ENCODE measurements at regions not wholly inside any gene's neighbourhood (a gene's known extent, or its start where the extent isn't known, plus 50 kb on each side); places are given as distances from the start of the nearest gene placed in this dataset.
"Not testable (repeated sequence)": the region's sequence is repeated elsewhere in the genome, so short reads cannot be mapped to it uniquely, and the experiment has no call there.

DNA sequence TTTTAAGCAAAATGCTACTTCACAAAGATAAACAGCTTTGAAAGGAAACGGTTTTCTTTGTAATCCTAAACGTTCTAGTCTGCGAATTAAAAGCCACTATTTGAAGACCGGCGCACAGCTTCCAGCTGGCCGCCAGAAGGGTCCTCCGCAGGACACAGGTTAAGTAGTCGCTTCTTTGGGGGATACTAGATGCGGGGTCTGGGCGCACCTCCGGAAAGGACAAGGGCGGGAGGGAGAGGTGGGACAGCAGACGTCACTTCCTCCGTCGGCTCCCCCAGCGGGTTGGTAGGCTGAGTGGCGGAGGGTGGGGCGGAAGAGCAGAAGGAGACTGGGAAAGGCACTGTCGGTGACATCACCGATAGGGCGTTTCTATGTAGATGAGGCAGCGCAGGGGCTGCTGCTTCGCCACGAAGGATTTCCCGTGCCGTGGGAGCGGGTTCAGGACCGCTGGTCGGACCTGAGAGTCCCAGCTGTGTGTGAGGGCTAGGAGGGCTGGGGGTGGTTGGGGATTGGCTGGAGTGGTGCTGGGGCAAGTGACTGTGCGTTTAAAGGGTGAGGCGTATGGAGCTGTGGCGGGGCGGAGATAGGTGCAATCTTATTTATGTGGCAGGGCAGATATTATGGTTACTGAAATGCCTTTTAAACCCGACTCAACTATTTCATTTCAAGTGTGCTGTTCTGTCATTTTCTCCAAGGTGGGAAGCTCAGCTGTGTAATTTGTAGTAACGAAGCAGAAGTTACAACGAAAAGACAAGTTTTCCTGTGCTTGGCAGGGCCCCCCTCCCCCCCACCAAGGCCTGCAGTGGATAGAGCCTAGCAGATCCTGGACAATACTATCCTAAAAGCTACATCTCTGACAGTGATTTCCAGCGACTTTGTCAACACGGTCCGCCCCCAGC, 158.3 kb upstream of the NOTCH2NLA start:
- not testable (repeated sequence) for H3K27me3 ChIP-seq, H3K36me3 ChIP-seq, H3K9me3 ChIP-seq, H3K4me1 ChIP-seq
- Histone ChIP-seq H3K4me3 (peak overlapping the region; percentile 35 to 62 (median 46)), H3K27ac (peak overlapping the region; percentile 89 to 97 (median 94))
- DNase-seq (ENCODE audit: low spot score in 2 of 2) = peak; percentile 33 to 59
- 1% methylated on average over 21 to 28 of the region's 39 CpGs for WGBS, 2 donors
- TF ChIP-seq, protein P1, sequence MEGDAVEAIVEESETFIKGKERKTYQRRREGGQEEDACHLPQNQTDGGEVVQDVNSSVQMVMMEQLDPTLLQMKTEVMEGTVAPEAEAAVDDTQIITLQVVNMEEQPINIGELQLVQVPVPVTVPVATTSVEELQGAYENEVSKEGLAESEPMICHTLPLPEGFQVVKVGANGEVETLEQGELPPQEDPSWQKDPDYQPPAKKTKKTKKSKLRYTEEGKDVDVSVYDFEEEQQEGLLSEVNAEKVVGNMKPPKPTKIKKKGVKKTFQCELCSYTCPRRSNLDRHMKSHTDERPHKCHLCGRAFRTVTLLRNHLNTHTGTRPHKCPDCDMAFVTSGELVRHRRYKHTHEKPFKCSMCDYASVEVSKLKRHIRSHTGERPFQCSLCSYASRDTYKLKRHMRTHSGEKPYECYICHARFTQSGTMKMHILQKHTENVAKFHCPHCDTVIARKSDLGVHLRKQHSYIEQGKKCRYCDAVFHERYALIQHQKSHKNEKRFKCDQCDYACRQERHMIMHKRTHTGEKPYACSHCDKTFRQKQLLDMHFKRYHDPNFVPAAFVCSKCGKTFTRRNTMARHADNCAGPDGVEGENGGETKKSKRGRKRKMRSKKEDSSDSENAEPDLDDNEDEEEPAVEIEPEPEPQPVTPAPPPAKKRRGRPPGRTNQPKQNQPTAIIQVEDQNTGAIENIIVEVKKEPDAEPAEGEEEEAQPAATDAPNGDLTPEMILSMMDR (IDR thresholded peaks at IDR 0.05) = peak in 1 of 5 experiments; percentile 19
- TF ChIP-seq POLR2A (IDR thresholded peaks at IDR 0.05) (peak; percentile 66 to 86), EP300 (IDR thresholded peaks at IDR 0.05) (peak in 1 of 2 donors; percentile 91)

DNA sequence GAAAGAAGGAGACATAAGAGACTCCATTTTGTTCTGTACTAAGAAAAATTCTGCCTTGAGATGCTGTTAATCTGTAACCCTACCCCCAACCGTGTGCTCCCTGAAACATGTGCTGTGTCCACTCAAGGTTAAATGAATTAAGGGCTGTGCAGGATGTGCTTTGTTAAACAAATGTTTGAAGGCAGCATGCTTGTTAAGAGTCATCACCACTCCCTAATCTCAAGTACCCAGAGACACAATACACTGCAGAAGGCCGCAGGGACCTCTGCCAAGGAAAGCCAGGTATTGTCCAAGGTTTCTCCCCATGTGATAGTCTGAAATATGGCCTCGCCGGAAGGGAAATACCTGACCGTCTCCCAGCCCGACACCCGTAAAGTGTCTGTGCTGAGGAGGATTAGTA, 152.4 kb upstream of the NOTCH2NLA start:
- not testable (repeated sequence) for H3K27ac ChIP-seq
- WGBS, 2 donors = 43 to 44% methylated on average over 2 to 4 of the region's 7 CpGs

DNA sequence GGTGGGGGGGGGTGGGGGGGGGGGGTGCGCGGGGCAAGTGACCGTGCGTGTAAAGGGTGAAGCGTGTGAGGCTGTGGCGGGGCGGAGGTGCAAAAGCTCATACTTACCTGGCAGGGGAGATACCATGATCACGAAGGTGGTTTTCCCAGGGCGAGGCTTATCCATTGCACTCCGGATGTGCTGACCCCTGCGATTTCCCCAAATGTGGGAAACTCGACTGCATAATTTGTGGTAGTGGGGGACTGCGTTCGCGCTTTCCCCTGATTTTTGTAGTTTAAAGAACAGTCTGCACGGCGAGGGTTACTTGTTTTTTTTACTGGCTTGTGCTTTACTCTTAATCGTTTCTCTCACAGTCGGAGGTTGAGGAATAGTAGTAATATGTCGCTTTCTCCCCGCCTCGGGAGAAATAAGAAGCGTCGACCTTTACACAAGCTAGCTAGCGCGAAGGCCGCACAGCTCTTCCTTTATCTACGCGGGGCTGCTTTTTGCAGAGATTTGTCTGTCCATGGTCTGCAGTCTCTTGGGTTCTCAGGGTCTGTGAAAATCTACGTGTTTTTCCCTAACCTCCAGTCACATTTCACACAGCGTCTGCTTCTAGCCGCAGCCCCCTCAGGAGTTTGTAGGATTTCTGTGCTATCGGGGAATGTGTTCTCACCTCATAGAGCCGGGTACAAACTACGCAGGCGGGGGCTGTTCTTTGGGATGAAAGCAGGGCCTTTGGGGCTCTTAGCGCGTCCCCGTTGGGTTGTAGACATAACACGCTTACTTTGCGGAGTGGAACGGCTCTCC, 148.1 kb upstream of the NOTCH2NLA start:
- H3K4me1 ChIP-seq, H3K9me3 ChIP-seq, H3K36me3 ChIP-seq, H3K27me3 ChIP-seq: not testable (repeated sequence)
- Histone ChIP-seq H3K4me3 (peak overlapping the region; percentile 16 to 48 (median 34)), H3K27ac (peak overlapping the region; percentile 81 to 93 (median 90))
- DNase-seq (ENCODE audit: low spot score in 2 of 2) = peak; percentile 66 to 83
- TF ChIP-seq EP300 (IDR thresholded peaks at IDR 0.05) (peak in 1 of 2 donors; percentile 96), POLR2A (IDR thresholded peaks at IDR 0.05) (peak; percentile 62 to 98)
- 0 to 1% methylated on average over 26 to 31 of the region's 42 CpGs for WGBS, 2 donors

More for the DNA sequence above, 152.4 kb upstream of the NOTCH2NLA start:
- H3K27me3 ChIP-seq; H3K4me1 ChIP-seq; DNase-seq (ENCODE audit: low spot score in 2 of 2); H3K36me3 ChIP-seq; H3K9me3 ChIP-seq; H3K4me3 ChIP-seq: not testable (repeated sequence)

DNA sequence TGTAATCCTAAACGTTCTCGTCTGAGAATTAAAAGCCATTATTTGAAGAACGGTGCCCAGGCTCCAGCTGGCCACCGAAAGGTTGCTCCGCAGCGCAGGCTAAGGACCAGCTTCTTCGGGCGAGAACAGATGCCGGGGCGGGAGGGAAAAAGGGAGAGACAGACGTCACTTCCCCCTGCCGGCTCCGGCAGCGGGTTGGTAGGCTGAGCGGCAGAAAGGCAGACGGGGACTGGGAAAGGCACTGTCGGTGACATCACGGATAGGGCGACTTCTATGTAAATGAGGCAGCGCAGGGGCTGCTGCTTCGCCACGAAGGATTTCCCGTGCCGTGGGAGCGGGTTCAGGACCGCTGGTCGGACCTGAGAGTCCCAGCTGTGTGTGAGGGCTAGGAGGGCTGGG, 147.5 kb upstream of the NOTCH2NLA start:
- H3K4me3 ChIP-seq = peak overlapping the region in 3 of 4 donors; percentile 9 to 48 (median 42)
- DNase-seq (ENCODE audit: low spot score in 2 of 2) = peak; percentile 76 to 80
- not testable (repeated sequence) for H3K9me3 ChIP-seq, H3K36me3 ChIP-seq, H3K4me1 ChIP-seq, H3K27me3 ChIP-seq
- 0% methylated on average over 9 to 15 of the region's 27 CpGs for WGBS, 2 donors
- H3K27ac ChIP-seq = peak overlapping the region; percentile 58 to 93 (median 84)
- TF ChIP-seq POLR2A (IDR thresholded peaks at IDR 0.05) (peak; percentile 50 to 59), EP300 (IDR thresholded peaks at IDR 0.05) (peak in 1 of 2 donors; percentile 71)

DNA sequence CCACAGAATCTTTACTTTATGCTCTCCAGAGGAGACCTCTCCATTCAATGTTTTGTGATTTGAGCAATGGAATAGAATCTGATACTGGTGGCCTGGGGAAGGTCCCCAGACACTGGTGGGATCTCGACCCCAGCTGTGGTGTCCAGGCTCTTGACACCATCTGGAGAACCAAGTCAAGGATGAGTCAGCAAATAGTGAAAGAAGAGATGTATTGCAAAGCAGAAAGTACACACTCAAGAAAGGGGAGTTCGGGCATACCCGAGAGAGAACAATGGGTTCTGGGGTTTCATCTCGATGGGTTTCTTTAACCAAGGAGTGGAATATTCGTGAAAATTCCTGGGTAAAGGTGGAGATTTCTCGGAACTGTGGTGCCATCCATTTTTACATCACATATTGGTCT, 146.3 kb upstream of the NOTCH2NLA start:
- H3K9me3 ChIP-seq; H3K27ac ChIP-seq; DNase-seq (ENCODE audit: low spot score in 2 of 2); H3K4me3 ChIP-seq; H3K36me3 ChIP-seq; H3K4me1 ChIP-seq; H3K27me3 ChIP-seq: not testable (repeated sequence)
- WGBS, 2 donors = 89 to 94% methylated on average over 6 of the region's 6 CpGs

DNA sequence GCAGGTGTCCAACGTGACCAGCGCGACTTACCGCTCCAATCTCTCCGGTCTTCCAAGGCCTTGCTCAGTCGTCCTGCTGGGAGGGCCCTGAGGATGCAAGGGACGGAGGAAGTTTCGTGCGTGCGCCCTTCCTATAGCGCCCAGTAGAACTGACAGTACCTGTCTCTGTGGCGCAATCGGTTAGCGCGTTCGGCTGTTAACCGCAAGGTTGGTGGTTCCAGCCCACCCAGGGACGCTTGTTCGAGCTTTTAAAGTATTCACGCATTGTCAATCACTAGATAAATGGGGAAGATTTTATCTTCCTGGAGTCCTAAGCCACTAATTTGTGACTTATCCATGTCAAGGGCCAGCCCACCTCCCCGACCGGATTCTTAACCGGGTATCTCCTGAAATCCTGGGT, 141.1 kb upstream of the NOTCH2NLA start:
- H3K27me3 ChIP-seq, H3K9me3 ChIP-seq, H3K4me1 ChIP-seq, H3K36me3 ChIP-seq: not testable (repeated sequence)
- Histone ChIP-seq H3K27ac (peak overlapping the region; percentile 51 to 68 (median 58)), H3K4me3 (peak overlapping the region in 3 of 4 donors; percentile 16 to 46 (median 32))
- 5 to 16% methylated on average over 9 to 15 of the region's 23 CpGs for WGBS, 2 donors
- DNase-seq (ENCODE audit: low spot score in 2 of 2) = peak in 1 of 2 donors; percentile 17

DNA sequence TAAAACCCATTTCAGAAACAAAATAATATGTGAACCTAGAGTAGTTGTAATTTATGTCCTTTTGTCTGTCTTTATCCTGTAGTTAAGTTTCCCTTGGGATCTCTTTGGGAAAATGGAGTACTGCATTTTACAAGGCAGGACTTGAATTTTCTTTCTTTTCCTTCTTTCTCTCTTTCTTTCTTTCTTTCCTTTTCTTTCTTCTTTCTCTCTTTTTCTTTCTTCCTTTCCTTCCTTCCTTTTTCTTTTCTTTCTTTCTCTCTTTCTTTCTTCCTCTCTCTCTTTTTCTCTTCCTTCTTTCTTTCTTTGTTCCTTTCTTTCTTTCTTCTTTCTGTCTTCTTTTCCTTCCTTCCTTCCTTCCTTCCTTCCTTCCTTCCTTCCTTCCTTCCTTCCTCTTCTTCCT, 126.6 kb upstream of the NOTCH2NLA start:
- H3K4me1 ChIP-seq; H3K27me3 ChIP-seq; H3K36me3 ChIP-seq; H3K9me3 ChIP-seq; H3K27ac ChIP-seq; H3K4me3 ChIP-seq; DNase-seq (ENCODE audit: low spot score in 2 of 2): not testable (repeated sequence)

DNA sequence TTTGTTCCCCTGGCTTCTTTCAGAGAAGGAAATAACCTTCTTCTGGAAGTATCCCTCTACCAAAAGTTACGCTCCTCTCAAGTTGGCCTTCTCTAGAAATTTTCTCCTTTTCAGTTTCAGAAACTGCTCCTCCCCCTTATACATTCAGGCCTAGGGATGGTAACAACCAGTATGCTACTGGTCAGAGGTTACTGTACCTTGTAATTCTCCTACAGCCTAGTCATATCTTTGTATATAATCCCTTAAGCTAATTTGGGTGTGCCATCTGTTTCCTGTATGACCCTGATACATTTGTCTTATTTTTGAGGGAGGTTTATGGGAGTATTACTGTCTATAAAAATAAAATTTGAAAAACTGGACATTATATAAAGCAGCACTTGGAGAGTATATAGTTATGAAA, 98.0 kb upstream of the NOTCH2NLA start:
- H3K4me3 ChIP-seq; H3K4me1 ChIP-seq; DNase-seq (ENCODE audit: low spot score in 2 of 2); H3K27me3 ChIP-seq; H3K36me3 ChIP-seq; H3K27ac ChIP-seq; H3K9me3 ChIP-seq: not testable (repeated sequence)
- no CpG with 5 or more reads among the region's 1 CpG for WGBS, 2 donors

DNA sequence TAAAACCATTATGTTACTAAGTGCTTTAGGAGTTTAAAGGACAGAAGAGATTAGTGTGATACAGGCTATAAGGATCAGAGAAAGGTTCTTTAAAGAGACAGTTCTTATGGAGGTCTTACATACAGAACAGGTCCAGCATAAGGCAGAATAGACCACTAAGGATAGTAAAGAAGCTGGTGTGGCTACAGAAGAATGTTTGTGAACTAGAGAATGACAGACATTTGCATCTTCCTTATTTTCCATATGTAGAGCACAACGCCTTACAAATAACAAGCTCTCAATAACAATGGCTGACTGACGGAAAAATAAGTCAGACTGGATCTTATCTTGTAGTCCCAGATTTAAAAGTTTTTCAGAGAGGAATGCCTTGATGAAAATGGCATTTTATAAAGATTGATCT, 95.6 kb upstream of the NOTCH2NLA start:
- DNase-seq (ENCODE audit: low spot score in 2 of 2); H3K4me1 ChIP-seq: not testable (repeated sequence)
- 73 to 91% methylated on average over 2 of the region's 2 CpGs for WGBS, 2 donors

DNA sequence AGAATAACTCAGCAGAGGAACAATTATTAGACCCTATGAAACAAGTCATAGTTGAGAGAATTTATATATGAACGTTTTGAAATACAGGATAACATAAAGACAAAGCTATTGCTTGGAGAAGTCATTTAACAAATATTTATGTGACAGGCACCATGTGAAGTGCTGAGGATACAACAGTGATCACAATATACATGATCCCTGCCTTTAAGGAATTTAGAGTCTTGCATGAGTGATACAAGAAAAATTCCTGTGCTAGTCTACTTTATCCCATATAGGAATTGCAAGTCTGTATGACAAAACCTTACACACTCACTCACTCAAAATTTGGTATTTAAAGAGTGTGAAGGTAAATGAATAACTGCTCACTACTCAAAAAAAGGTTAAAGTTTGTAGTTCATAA, 94.5 kb upstream of the NOTCH2NLA start:
- 60 to 86% methylated on average over 1 of the region's 1 CpG for WGBS, 2 donors
- not testable (repeated sequence) for H3K27me3 ChIP-seq; H3K4me3 ChIP-seq; H3K9me3 ChIP-seq; DNase-seq (ENCODE audit: low spot score in 2 of 2); H3K4me1 ChIP-seq; H3K27ac ChIP-seq; H3K36me3 ChIP-seq

More for the DNA sequence above, 95.6 kb upstream of the NOTCH2NLA start:
- H3K27me3 ChIP-seq, H3K4me3 ChIP-seq, H3K9me3 ChIP-seq, H3K36me3 ChIP-seq, H3K27ac ChIP-seq: not testable (repeated sequence)

DNA sequence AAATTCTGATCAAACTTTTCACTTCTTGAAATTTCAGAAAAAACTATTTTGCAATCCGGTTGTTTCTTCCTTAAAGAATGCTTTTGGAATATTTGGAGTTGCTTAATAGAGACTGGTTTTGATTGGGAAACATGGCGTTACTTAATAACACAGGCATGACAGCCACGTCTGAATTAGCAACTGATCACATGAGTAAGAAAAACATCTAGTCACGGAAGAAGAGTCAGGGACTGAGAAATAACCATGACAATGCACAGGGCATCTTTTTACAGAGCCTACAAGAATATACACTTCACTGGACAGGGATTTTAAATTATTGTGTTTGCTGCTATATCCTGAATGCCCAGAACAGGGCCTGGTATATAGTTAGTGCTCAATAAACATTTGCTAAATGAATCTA, 94.1 kb upstream of the NOTCH2NLA start:
- H3K9me3 ChIP-seq; H3K36me3 ChIP-seq; DNase-seq (ENCODE audit: low spot score in 2 of 2); H3K4me3 ChIP-seq; H3K27ac ChIP-seq; H3K4me1 ChIP-seq; H3K27me3 ChIP-seq: not testable (repeated sequence)
- no CpG with 5 or more reads among the region's 4 CpGs for WGBS, 2 donors

DNA sequence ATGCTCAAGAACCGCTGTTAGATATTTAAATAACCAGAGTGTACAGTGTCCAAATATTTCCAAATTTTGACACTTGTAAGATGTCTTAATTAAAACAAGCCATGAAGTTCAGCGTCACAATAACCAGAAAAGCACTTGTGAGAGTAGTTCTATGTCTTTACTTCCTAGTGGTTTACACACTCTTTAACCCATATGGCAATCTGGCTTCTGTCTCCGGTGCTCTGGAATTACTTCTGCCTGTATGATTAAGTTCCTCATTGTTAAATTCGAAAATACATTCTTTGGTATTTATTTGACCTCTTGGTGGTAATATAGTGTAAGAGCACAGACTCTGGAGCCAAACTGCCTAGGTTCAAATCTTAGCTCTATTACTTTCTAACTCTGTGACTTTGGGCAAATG, 89.9 kb upstream of the NOTCH2NLA start:
- H3K4me1 ChIP-seq; H3K4me3 ChIP-seq; H3K9me3 ChIP-seq; H3K27me3 ChIP-seq; H3K27ac ChIP-seq; H3K36me3 ChIP-seq; DNase-seq (ENCODE audit: low spot score in 2 of 2): not testable (repeated sequence)
- WGBS, 2 donors = 83 to 86% methylated on average over 2 of the region's 4 CpGs

Data from tibial nerve (tissue), 4 donors.